HG03095 (cell line): ENCODE measurements at regions not wholly inside any gene's neighbourhood (a gene's known extent, or its start where the extent isn't known, plus 50 kb on each side); places are given as distances from the start of the nearest gene placed in this dataset.

Experiments used
- ATAC-seq: cut with Tn5 transposase; IDR thresholded peaks from one replicate; pipeline ENCODE4 v1.9.1; 2021; ENCODE audit warnings: moderate library complexity; ENCODE audit not compliant: unreplicated experiment

- ATAC-seq, result no peak
Measured at GRCh38 chr4:124903995-124904722, 191.6 kb upstream of the ANKRD50 start.

- ATAC-seq, result no peak
Measured at GRCh38 chr4:124902001-124902515, 189.5 kb upstream of the ANKRD50 start.

- no peak for ATAC-seq
Measured at GRCh38 chr4:124899997-124900396, 187.5 kb upstream of the ANKRD50 start.

GRCh38 chr4:124890522-124890921 lies 178.0 kb upstream of the ANKRD50 start:
- ATAC-seq, result no peak

GRCh38 chr4:124887739-124888138 lies 175.2 kb upstream of the ANKRD50 start:
- no peak for ATAC-seq

- no peak for ATAC-seq
Measured at GRCh38 chr4:124884316-124884715, 171.8 kb upstream of the ANKRD50 start.

- ATAC-seq, result no peak
Measured at GRCh38 chr4:124883632-124884031, 171.1 kb upstream of the ANKRD50 start.

GRCh38 chr4:124879195-124879594 lies 166.7 kb upstream of the ANKRD50 start:
- no peak for ATAC-seq

- no peak for ATAC-seq
Measured at GRCh38 chr4:124874172-124874450, 161.6 kb upstream of the ANKRD50 start.

- no peak for ATAC-seq
Measured at GRCh38 chr4:124873361-124874171, 161.0 kb upstream of the ANKRD50 start.

- no peak for ATAC-seq
Measured at GRCh38 chr4:124872659-124873058, 160.1 kb upstream of the ANKRD50 start.

- ATAC-seq, result no peak
Measured at GRCh38 chr4:124869961-124870495, 157.5 kb upstream of the ANKRD50 start.

- no peak for ATAC-seq
Measured at GRCh38 chr4:124868495-124868894, 156.0 kb upstream of the ANKRD50 start.

GRCh38 chr4:124867536-124867935 lies 155.0 kb upstream of the ANKRD50 start:
- no peak for ATAC-seq

- ATAC-seq, result no peak
Measured at GRCh38 chr4:124866301-124866700, 153.8 kb upstream of the ANKRD50 start.

- ATAC-seq, result no peak
Measured at GRCh38 chr4:124863040-124863545, 150.6 kb upstream of the ANKRD50 start.

- no peak for ATAC-seq
Measured at GRCh38 chr4:124862261-124862660, 149.7 kb upstream of the ANKRD50 start.

GRCh38 chr4:124861761-124862160 lies 149.2 kb upstream of the ANKRD50 start:
- ATAC-seq, result no peak

GRCh38 chr4:124854968-124855367 lies 142.4 kb upstream of the ANKRD50 start:
- peak; percentile 70 for ATAC-seq

- no peak for ATAC-seq
Measured at GRCh38 chr4:124851741-124852140, 139.2 kb upstream of the ANKRD50 start.

- no peak for ATAC-seq
Measured at GRCh38 chr4:124846306-124846705, 133.8 kb upstream of the ANKRD50 start.
